ENCODE measurements at regions not wholly inside any gene's neighbourhood (a gene's known extent, or its start where the extent isn't known, plus 50 kb on each side); places are given as distances from the start of the nearest gene placed in this dataset.

- TF ChIP-seq CTCF (IDR thresholded peaks at IDR 0.05): no peak
- no peak for DNase-seq
These were observed 91.5 kb upstream of the ETS2 start for GRCh38 chr21:38714039-38714817.

GRCh38 chr21:38714999-38715398 lies 90.7 kb upstream of the ETS2 start:
- no peak overlapping the region for H3K4me3 Mint-ChIP-seq
- H3K27me3 Mint-ChIP-seq (ENCODE audit: insufficient read depth): peaks cover 34% of the 10 kb centered on the region
- DNase-seq: no peak
- TF ChIP-seq CTCF (IDR thresholded peaks at IDR 0.05): no peak
- H3K36me3 Mint-ChIP-seq (ENCODE audit: low read depth): peaks cover 1% of the 10 kb centered on the region; the same call in 1 of the 2 replicates
- H3K27ac Mint-ChIP-seq: no peak overlapping the region
- peaks cover 7% of the 10 kb centered on the region; the same call in 1 of the 2 replicates for H3K4me1 Mint-ChIP-seq (ENCODE audit: low read depth)
- H3K9me3 Mint-ChIP-seq: no peaks in the 10 kb centered on the region

More at GRCh38 chr21:38714039-38714817, 91.5 kb upstream of the ETS2 start:
- peaks cover 7% of the 10 kb centered on the region; the same call in 1 of the 2 replicates for H3K4me1 Mint-ChIP-seq (ENCODE audit: low read depth)
- H3K9me3 Mint-ChIP-seq: no peaks in the 10 kb centered on the region
- no peak overlapping the region for H3K27ac Mint-ChIP-seq
- H3K36me3 Mint-ChIP-seq (ENCODE audit: low read depth): no peaks in the 10 kb centered on the region
- H3K27me3 Mint-ChIP-seq (ENCODE audit: insufficient read depth): peaks cover 30% of the 10 kb centered on the region
- no peak overlapping the region for H3K4me3 Mint-ChIP-seq

GRCh38 chr21:38716088-38716487 lies 89.6 kb upstream of the ETS2 start:
- H3K4me1 Mint-ChIP-seq (ENCODE audit: low read depth): peaks cover 7% of the 10 kb centered on the region; the same call in 1 of the 2 replicates
- H3K4me3 Mint-ChIP-seq: no peak overlapping the region
- H3K36me3 Mint-ChIP-seq (ENCODE audit: low read depth): peaks cover 5% of the 10 kb centered on the region; the same call in 1 of the 2 replicates
- DNase-seq: no peak
- peaks cover 39% of the 10 kb centered on the region for H3K27me3 Mint-ChIP-seq (ENCODE audit: insufficient read depth)
- H3K27ac Mint-ChIP-seq: no peak overlapping the region
- no peak for TF ChIP-seq CTCF (IDR thresholded peaks at IDR 0.05)
- no peaks in the 10 kb centered on the region for H3K9me3 Mint-ChIP-seq

- Mint-ChIP-seq H3K27me3 (ENCODE audit: insufficient read depth) (peaks cover 42% of the 10 kb centered on the region), H3K9me3 (no peaks in the 10 kb centered on the region), H3K4me3 (no peak overlapping the region), H3K36me3 (ENCODE audit: low read depth) (peaks cover 5% of the 10 kb centered on the region; the same call in 1 of the 2 replicates), H3K4me1 (ENCODE audit: low read depth) (peaks cover 7% of the 10 kb centered on the region; the same call in 1 of the 2 replicates), H3K27ac (no peak overlapping the region)
- no peak for TF ChIP-seq CTCF (IDR thresholded peaks at IDR 0.05)
- DNase-seq: peak; percentile 12
These were observed 88.8 kb upstream of the ETS2 start for GRCh38 chr21:38716942-38717341.

GRCh38 chr21:38718481-38718880 lies 87.2 kb upstream of the ETS2 start:
- TF ChIP-seq CTCF (IDR thresholded peaks at IDR 0.05): no peak

More at GRCh38 chr21:38718481-38718880, 87.2 kb upstream of the ETS2 start:
- Mint-ChIP-seq H3K9me3 (peaks cover 1% of the 10 kb centered on the region), H3K4me3 (no peak overlapping the region), H3K4me1 (ENCODE audit: low read depth) (peaks cover 7% of the 10 kb centered on the region; the same call in 1 of the 2 replicates), H3K27me3 (ENCODE audit: insufficient read depth) (peaks cover 48% of the 10 kb centered on the region), H3K36me3 (ENCODE audit: low read depth) (peaks cover 5% of the 10 kb centered on the region), H3K27ac (no peak overlapping the region)
- no peak for DNase-seq

Measured in HFFc6 (cell line).